Keratinocyte (primary cell): ENCODE measurements at regions not wholly inside any gene's neighbourhood (a gene's known extent, or its start where the extent isn't known, plus 50 kb on each side); places are given as distances from the start of the nearest gene placed in this dataset.

Source experiments
- DNase-seq: peaks from one replicate; pipeline ENCODE4 v3.0.0-alpha.2; 2011; ENCODE audit warnings: low read depth, missing footprints, low spot score
- FAIRE-seq: peaks from 2 replicates; lab custom pipeline; 2011; peaks lifted over from hg19 to GRCh38; lab: Jason Lieb, UNC
- H2AFZ ChIP-seq: 2 replicates; pipeline ENCODE4 v1.6.0; 2012; ENCODE audit warnings: low read length, control low read depth, inconsistent platforms; ENCODE audit not compliant: control insufficient read depth
- H3K27ac ChIP-seq: 2 replicates; pipeline ENCODE4 v1.5.1; 2011; ENCODE audit warnings: low read length; ENCODE audit not compliant: control insufficient read depth, insufficient read depth
- H3K27me3 ChIP-seq: 3 replicates; pipeline ENCODE4 v1.6.0; 2011; ENCODE audit warnings: low read length; ENCODE audit not compliant: control insufficient read depth, insufficient read depth; ENCODE audit errors: extremely low read depth
- H3K36me3 ChIP-seq, 2 experiments: 2 replicates in 1 of 2; 3 replicates in 1 of 2; pipeline ENCODE4 v1.5.1; 2011; ENCODE audit warnings: low read length in 2 of 2, mild to moderate bottlenecking in 1 of 2; ENCODE audit not compliant: control insufficient read depth in 2 of 2, insufficient read depth in 2 of 2; ENCODE audit errors: extremely low read depth in 1 of 2
- H3K4me1 ChIP-seq: 3 replicates; pipeline ENCODE4 v1.5.1; 2011; ENCODE audit warnings: low read length; ENCODE audit not compliant: control insufficient read depth, insufficient read depth; ENCODE audit errors: extremely low read depth
- H3K4me2 ChIP-seq: 3 replicates; pipeline ENCODE4 v1.6.0; 2011; ENCODE audit warnings: low read depth, low read length; ENCODE audit not compliant: control insufficient read depth, insufficient read depth; ENCODE audit errors: extremely low read depth
- H3K4me3 ChIP-seq, 3 experiments: fragments of 200-600 bp in 1 of 3; sonication (generic) in 1 of 3; 2 replicates in 2 of 3; 3 replicates in 1 of 3; pipeline ENCODE4 v1.5.1; 2011 to 2016; ENCODE audit warnings: low read length in 3 of 3, mild to moderate bottlenecking in 3 of 3, control low read depth in 2 of 3, inconsistent platforms in 1 of 3, low read depth in 1 of 3, mixed read lengths in 1 of 3, mixed run types in 1 of 3, moderate library complexity in 1 of 3; ENCODE audit not compliant: control insufficient read depth in 2 of 3, insufficient read depth in 2 of 3; ENCODE audit errors: extremely low read depth in 1 of 3
- H3K79me2 ChIP-seq: 2 replicates; pipeline ENCODE4 v1.6.0; 2012; ENCODE audit warnings: low read length; ENCODE audit not compliant: control insufficient read depth, insufficient read depth
- H3K9ac ChIP-seq: 3 replicates; pipeline ENCODE4 v1.6.0; 2011; ENCODE audit warnings: low read length; ENCODE audit not compliant: control insufficient read depth, insufficient read depth; ENCODE audit errors: extremely low read depth
- H3K9me1 ChIP-seq: 3 replicates; pipeline ENCODE4 v1.6.0; 2011; ENCODE audit warnings: low read length; ENCODE audit not compliant: control insufficient read depth, insufficient read depth; ENCODE audit errors: extremely low read depth
- H3K9me3 ChIP-seq: 2 replicates; pipeline ENCODE4 v1.5.1; 2012; ENCODE audit warnings: low read depth, low read length; ENCODE audit not compliant: control insufficient read depth
- H4K20me1 ChIP-seq: 3 replicates; pipeline ENCODE4 v1.6.0; 2011; ENCODE audit warnings: low read length; ENCODE audit not compliant: control insufficient read depth, insufficient read depth; ENCODE audit errors: extremely low read depth
- CTCF ChIP-seq, 3 experiments: IDR thresholded peaks in 1 of 3; conservative IDR thresholded peaks in 1 of 3; optimal IDR thresholded peaks in 1 of 3; 2 replicates in 2 of 3; 3 replicates in 1 of 3; pipeline versions ENCODE3 to v1.5.1; 2011; ENCODE audit warnings: low read length in 3 of 3, mild to moderate bottlenecking in 3 of 3, moderate library complexity in 2 of 3, control low read depth in 1 of 3, inconsistent platforms in 1 of 3; ENCODE audit not compliant: insufficient read depth in 2 of 3; ENCODE audit errors: extremely low read depth in 1 of 3
- EZH2 ChIP-seq: IDR thresholded peaks from one replicate; pipeline ENCODE4 v1.6.1; 2012; ENCODE audit warnings: inconsistent platforms, mild to moderate bottlenecking, low read length, moderate library complexity
- dilution Hi-C: fragments of 300-500 bp; cut with MboI; formaldehyde crosslinking; loops from one replicate; pipeline ENCODE4 v1.7.0; 2020; ENCODE audit warnings: low sequenced_read_pairs; ENCODE audit not compliant: extremely low pct_ligation_motif_present

- Histone ChIP-seq H3K4me3 (no peak overlapping the region), H3K9me3 (no peaks in the 10 kb centered on the region), H3K36me3 (no peaks in the 10 kb centered on the region), H3K4me1 (no peaks in the 10 kb centered on the region), H4K20me1 (no peaks in the 10 kb centered on the region), H3K9ac (no peak overlapping the region), H3K27ac (no peak overlapping the region), H3K4me2 (no peak overlapping the region), H3K9me1 (no peaks in the 10 kb centered on the region), H3K27me3 (no peaks in the 10 kb centered on the region), H3K79me2 (no peaks in the 10 kb centered on the region), H2AFZ (no peak overlapping the region)
- dilution Hi-C loops: no loop called here
- DNase-seq (no peak), FAIRE-seq (no peak)
- no peak for TF ChIP-seq EZH2
- no peak for TF ChIP-seq CTCF (optimal IDR thresholded peaks at IDR 0.05 in 1 of 3, IDR thresholded peaks at IDR 0.05 in 1 of 3, conservative IDR thresholded peaks at IDR 0.05 in 1 of 3; ENCODE audit: extremely low read depth in 1 of 3, insufficient read depth in 2 of 3, low read length in 3 of 3)
Measured at GRCh38 chr4:174018236-174018635, 265.2 kb downstream of the FBXO8 start.

GRCh38 chr4:174016251-174016650 is 267.2 kb downstream of the FBXO8 start:
- dilution Hi-C loops: no loop called here
- no peaks in the 10 kb centered on the region for H3K4me1 ChIP-seq
- H3K9me3 ChIP-seq: no peaks in the 10 kb centered on the region
- no peak overlapping the region for H3K4me2 ChIP-seq
- no peaks in the 10 kb centered on the region for H3K79me2 ChIP-seq
- no peak for DNase-seq
- TF ChIP-seq CTCF (optimal IDR thresholded peaks at IDR 0.05 in 1 of 3, IDR thresholded peaks at IDR 0.05 in 1 of 3, conservative IDR thresholded peaks at IDR 0.05 in 1 of 3; ENCODE audit: extremely low read depth in 1 of 3, insufficient read depth in 2 of 3, low read length in 3 of 3) (no peak), EZH2 (no peak)
- no peaks in the 10 kb centered on the region for H3K9me1 ChIP-seq
- H3K27ac ChIP-seq: no peak overlapping the region
- H4K20me1 ChIP-seq: no peaks in the 10 kb centered on the region
- H3K36me3 ChIP-seq: no peaks in the 10 kb centered on the region
- FAIRE-seq: no peak
- H2AFZ ChIP-seq: no peak overlapping the region
- no peak overlapping the region for H3K4me3 ChIP-seq
- no peak overlapping the region for H3K9ac ChIP-seq
- no peaks in the 10 kb centered on the region for H3K27me3 ChIP-seq
